OCI-LY1 (cell line): ENCODE measurements at regions not wholly inside any gene's neighbourhood (a gene's known extent, or its start where the extent isn't known, plus 50 kb on each side); places are given as distances from the start of the nearest gene placed in this dataset.
"Not testable (repeated sequence)": the region's sequence is repeated elsewhere in the genome, so short reads cannot be mapped to it uniquely, and the experiment has no call there.

Experiments
- H2AFZ ChIP-seq: fragments of 200-600 bp; sonication (generic), shearing (Covaris generic); 2 replicates; pipeline ENCODE4 v1.6.0; 2014; ENCODE audit warnings: antibody characterized with exemption, mild to moderate bottlenecking, low read length
- H3F3A ChIP-seq: fragments of 200-600 bp; sonication (generic), shearing (Covaris generic); 2 replicates; pipeline ENCODE4 v1.6.0; 2014; ENCODE audit warnings: mild to moderate bottlenecking, antibody characterized with exemption, low read length, moderate library complexity; ENCODE audit not compliant: insufficient read depth
- H3K27ac ChIP-seq: fragments of 200-600 bp; sonication (generic); 2 replicates; pipeline ENCODE4 v1.5.1; 2014; ENCODE audit warnings: low read length, mixed run types, mild to moderate bottlenecking, low read depth; ENCODE audit not compliant: poor library complexity, severe bottlenecking
- H3K27me3 ChIP-seq: fragments of 200-600 bp; sonication (generic); 2 replicates; pipeline ENCODE4 v1.6.0; 2014; ENCODE audit warnings: antibody characterized with exemption, mild to moderate bottlenecking, low read length, moderate library complexity; ENCODE audit not compliant: insufficient read depth
- H3K36me3 ChIP-seq: fragments of 200-600 bp; sonication (generic); 2 replicates; pipeline ENCODE4 v1.6.1; 2014; ENCODE audit warnings: mild to moderate bottlenecking, antibody characterized with exemption, low read length, moderate library complexity, mixed read lengths; ENCODE audit not compliant: insufficient read depth
- H3K4me1 ChIP-seq: fragments of 200-600 bp; sonication (generic); 2 replicates; pipeline ENCODE4 v1.5.1; 2014; ENCODE audit warnings: mild to moderate bottlenecking, low read length, moderate library complexity; ENCODE audit not compliant: insufficient read depth, severe bottlenecking
- H3K4me2 ChIP-seq: fragments of 200-600 bp; sonication (generic), shearing (Covaris generic); 2 replicates; pipeline ENCODE4 v1.6.1; 2014; ENCODE audit warnings: low read length
- H3K4me3 ChIP-seq: fragments of 200-600 bp; sonication (generic); 2 replicates; pipeline ENCODE4 v1.5.1; 2014; ENCODE audit warnings: low read length, low read depth, mild to moderate bottlenecking, mixed read lengths; ENCODE audit not compliant: poor library complexity, severe bottlenecking
- H3K79me2 ChIP-seq: fragments of 200-600 bp; shearing (Covaris generic); 2 replicates; pipeline ENCODE4 v1.6.1; 2016; ENCODE audit warnings: mixed run types, low read length, mixed read lengths; ENCODE audit not compliant: insufficient read depth
- H3K9ac ChIP-seq: fragments of 200-600 bp; sonication (generic), shearing (Covaris generic); 2 replicates; pipeline ENCODE4 v1.6.1; 2014; ENCODE audit warnings: mild to moderate bottlenecking, low read length, mixed read lengths
- H3K9me2 ChIP-seq: fragments of 200-600 bp; sonication (generic), shearing (Covaris generic); 2 replicates; pipeline ENCODE4 v1.6.1; 2014; ENCODE audit warnings: low read depth, mild to moderate bottlenecking, low read length, mixed read lengths
- H3K9me3 ChIP-seq: fragments of 200-600 bp; shearing (Covaris generic); 2 replicates; pipeline ENCODE4 v1.6.1; 2014; ENCODE audit warnings: low read length, mixed read lengths
- H4K20me1 ChIP-seq: fragments of 200-600 bp; sonication (generic), shearing (Covaris generic); 2 replicates; pipeline ENCODE4 v1.6.0; 2016; ENCODE audit warnings: mild to moderate bottlenecking, low read length; ENCODE audit not compliant: insufficient read depth
- CTCF ChIP-seq: fragments of 200-600 bp; sonication (generic), shearing (Covaris generic); IDR thresholded peaks from 2 replicates; pipeline ENCODE4 v1.5.1; 2017; ENCODE audit warnings: mild to moderate bottlenecking, antibody characterized with exemption, low read length, moderate library complexity, mixed read lengths
- EZH2 ChIP-seq: fragments of 200-600 bp; sonication (generic), shearing (Covaris generic); IDR thresholded peaks from 2 replicates; pipeline ENCODE4 v1.8.0; 2017; ENCODE audit warnings: borderline replicate concordance, mixed run types, mild to moderate bottlenecking, antibody characterized with exemption, low read length, moderate library complexity, mixed read lengths

- Histone ChIP-seq H3F3A (no peaks in the 10 kb centered on the region), H3K79me2 (no peaks in the 10 kb centered on the region), H3K9ac (no peak overlapping the region), H3K4me1 (no peaks in the 10 kb centered on the region), H3K4me2 (no peak overlapping the region), H3K27ac (no peak overlapping the region), H3K27me3 (no peaks in the 10 kb centered on the region), H4K20me1 (no peaks in the 10 kb centered on the region), H3K9me2 (no peaks in the 10 kb centered on the region), H3K4me3 (no peak overlapping the region), H3K36me3 (no peaks in the 10 kb centered on the region), H2AFZ (no peak overlapping the region), H3K9me3 (no peaks in the 10 kb centered on the region)
- no peak for TF ChIP-seq CTCF
- no peak for TF ChIP-seq EZH2
These were observed 582.6 kb upstream of the TLE4 start for GRCh38 chr9:78989031-78989658.

GRCh38 chr9:78994471-78994870 lies 577.3 kb upstream of the TLE4 start:
- no peaks in the 10 kb centered on the region for H3K9me3 ChIP-seq
- H3K4me1 ChIP-seq, result no peaks in the 10 kb centered on the region
- no peaks in the 10 kb centered on the region for H3F3A ChIP-seq

GRCh38 chr9:78994974-78995373 lies 576.8 kb upstream of the TLE4 start:
- H3F3A ChIP-seq, H3K27me3 ChIP-seq, H3K4me1 ChIP-seq, H3K4me3 ChIP-seq, H3K9ac ChIP-seq, H3K4me2 ChIP-seq, H3K27ac ChIP-seq, H3K9me3 ChIP-seq, H3K79me2 ChIP-seq, H3K36me3 ChIP-seq, H4K20me1 ChIP-seq, H2AFZ ChIP-seq, H3K9me2 ChIP-seq: not testable (repeated sequence)

More at GRCh38 chr9:78994471-78994870, 577.3 kb upstream of the TLE4 start:
- Histone ChIP-seq H2AFZ (no peak overlapping the region), H3K36me3 (no peaks in the 10 kb centered on the region), H3K4me2 (no peak overlapping the region), H3K4me3 (no peak overlapping the region), H3K27ac (no peak overlapping the region), H3K9me2 (no peaks in the 10 kb centered on the region), H3K79me2 (no peaks in the 10 kb centered on the region), H4K20me1 (no peaks in the 10 kb centered on the region), H3K9ac (no peak overlapping the region), H3K27me3 (no peaks in the 10 kb centered on the region)
- no peak for TF ChIP-seq CTCF
- no peak for TF ChIP-seq EZH2

- no peaks in the 10 kb centered on the region for H3F3A ChIP-seq
- no peak overlapping the region for H2AFZ ChIP-seq
- no peaks in the 10 kb centered on the region for H4K20me1 ChIP-seq
- no peaks in the 10 kb centered on the region for H3K27me3 ChIP-seq
- TF ChIP-seq EZH2, result no peak
- no peak for TF ChIP-seq CTCF
- H3K79me2 ChIP-seq, result no peaks in the 10 kb centered on the region
- no peak overlapping the region for H3K9ac ChIP-seq
- H3K4me3 ChIP-seq, result no peak overlapping the region
- no peak overlapping the region for H3K27ac ChIP-seq
- H3K9me3 ChIP-seq, result no peaks in the 10 kb centered on the region
- no peaks in the 10 kb centered on the region for H3K9me2 ChIP-seq
- no peaks in the 10 kb centered on the region for H3K4me1 ChIP-seq
- H3K36me3 ChIP-seq, result no peaks in the 10 kb centered on the region
- no peak overlapping the region for H3K4me2 ChIP-seq
These were observed 574.5 kb upstream of the TLE4 start for GRCh38 chr9:78997296-78997695.
